Stomach smooth muscle (tissue), 2 donors: ENCODE measurements at regions not wholly inside any gene's neighbourhood (a gene's known extent, or its start where the extent isn't known, plus 50 kb on each side); places are given as distances from the start of the nearest gene placed in this dataset.

Experiments
- H3K27ac ChIP-seq: one replicate; pipeline ENCODE4 v1.7.0; 2013; ENCODE audit warnings: mild to moderate bottlenecking, low read length, inconsistent platforms
- H3K27me3 ChIP-seq, 2 donors: one replicate each; pipeline ENCODE4 v1.7.0; 2013; ENCODE audit warnings: low read length in 2 of 2; ENCODE audit not compliant: insufficient read depth in 2 of 2, control insufficient read depth in 1 of 2
- H3K36me3 ChIP-seq, 2 donors: one replicate each; pipeline ENCODE4 v1.7.0; 2013; ENCODE audit warnings: low read length in 2 of 2; ENCODE audit not compliant: control insufficient read depth in 2 of 2, insufficient read depth in 2 of 2
- H3K4me1 ChIP-seq: one replicate; pipeline ENCODE4 v1.7.0; 2013; ENCODE audit warnings: low read length; ENCODE audit not compliant: control insufficient read depth, insufficient read depth
- H3K4me3 ChIP-seq, 2 donors: one replicate each; pipeline ENCODE4 v1.7.0; 2013; ENCODE audit warnings: low read length in 2 of 2
- H3K9ac ChIP-seq, 2 donors: one replicate each; pipeline ENCODE4 v1.7.0; 2013; ENCODE audit warnings: low read length in 2 of 2, mild to moderate bottlenecking in 1 of 2
- H3K9me3 ChIP-seq, 2 donors: one replicate each; pipeline ENCODE4 v1.7.0; 2013; ENCODE audit warnings: low read length in 2 of 2; ENCODE audit not compliant: control insufficient read depth in 2 of 2
- donor health status: healthy.
- donor health status: Pancreatic carcinoma.

DNA sequence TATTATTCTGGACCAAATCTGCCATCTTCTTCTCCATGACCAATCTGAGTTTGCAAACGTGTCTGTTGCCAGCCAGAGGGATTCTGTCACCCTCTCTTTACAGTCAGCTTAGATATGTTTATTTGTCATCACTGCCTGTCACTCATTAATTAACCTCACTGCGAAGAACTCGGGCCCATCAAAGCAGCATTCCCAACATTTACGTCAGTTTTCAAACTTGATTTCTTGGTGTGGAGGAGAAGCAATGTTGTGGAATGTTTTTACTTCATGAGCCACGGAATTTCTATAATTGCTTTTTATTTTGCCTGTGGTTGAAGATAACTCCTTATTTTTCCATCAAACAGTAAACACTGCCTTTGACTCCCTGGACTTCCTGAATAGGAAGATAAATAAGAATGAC is 91.8 kb upstream of the CNKSR3 start:
- peaks cover 0 to 2% of the 10 kb centered on the region in 2 donors for H3K27me3 ChIP-seq
- no peaks in the 10 kb centered on the region for H3K36me3 ChIP-seq
- H3K9ac ChIP-seq: no peak overlapping the region
- no peak overlapping the region for H3K27ac ChIP-seq
- no peaks in the 10 kb centered on the region for H3K9me3 ChIP-seq
- no peak overlapping the region for H3K4me3 ChIP-seq
- H3K4me1 ChIP-seq: no peaks in the 10 kb centered on the region

DNA sequence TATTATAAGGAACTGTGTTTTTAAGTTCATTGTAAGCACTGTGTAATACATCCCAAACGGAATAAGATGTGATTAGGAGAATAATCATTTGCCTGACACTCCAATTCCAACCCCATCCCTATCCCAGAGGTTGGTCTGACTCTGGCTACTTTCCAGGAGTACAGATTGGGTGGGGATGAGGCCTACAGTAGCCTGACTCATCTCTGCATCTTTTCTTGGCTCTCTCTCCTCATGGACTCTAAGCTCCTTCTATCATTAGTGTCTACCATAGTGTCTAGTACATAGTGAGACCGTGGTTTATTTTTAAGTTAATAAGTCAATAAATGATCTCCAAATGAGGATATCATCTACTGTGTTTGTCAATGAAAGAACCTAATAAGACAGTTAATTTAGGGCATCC is 92.2 kb upstream of the CNKSR3 start:
- no peaks in the 10 kb centered on the region for H3K36me3 ChIP-seq
- H3K9me3 ChIP-seq: no peaks in the 10 kb centered on the region
- peaks cover 0 to 2% of the 10 kb centered on the region in 2 donors for H3K27me3 ChIP-seq
- no peak overlapping the region for H3K9ac ChIP-seq
- H3K4me1 ChIP-seq: no peaks in the 10 kb centered on the region
- H3K27ac ChIP-seq: no peak overlapping the region
- H3K4me3 ChIP-seq: no peak overlapping the region

DNA sequence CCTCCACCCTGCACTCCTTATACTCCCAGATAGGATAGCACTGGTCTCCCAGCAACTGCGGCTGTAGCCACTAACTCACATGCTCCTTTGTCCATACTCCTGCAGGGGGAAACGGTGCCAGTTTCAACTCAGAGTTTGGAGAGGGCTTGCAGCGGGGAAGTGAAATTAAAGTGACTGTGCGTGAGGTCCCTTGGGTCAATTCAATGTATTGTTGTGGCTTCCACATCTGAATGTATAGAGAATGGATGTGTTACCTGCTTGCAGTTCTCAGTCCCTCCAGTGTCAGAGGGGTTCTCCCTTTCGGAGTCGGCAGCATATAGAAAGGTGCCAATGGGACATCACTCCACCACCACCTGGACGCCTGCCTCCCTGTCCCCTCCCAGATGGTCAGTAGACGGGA is 93.6 kb upstream of the CNKSR3 start:
- Histone ChIP-seq H3K27me3 (peaks cover 0 to 2% of the 10 kb centered on the region in 2 donors), H3K4me1 (no peaks in the 10 kb centered on the region), H3K9me3 (no peaks in the 10 kb centered on the region), H3K9ac (no peak overlapping the region), H3K4me3 (no peak overlapping the region), H3K27ac (no peak overlapping the region), H3K36me3 (no peaks in the 10 kb centered on the region)

DNA sequence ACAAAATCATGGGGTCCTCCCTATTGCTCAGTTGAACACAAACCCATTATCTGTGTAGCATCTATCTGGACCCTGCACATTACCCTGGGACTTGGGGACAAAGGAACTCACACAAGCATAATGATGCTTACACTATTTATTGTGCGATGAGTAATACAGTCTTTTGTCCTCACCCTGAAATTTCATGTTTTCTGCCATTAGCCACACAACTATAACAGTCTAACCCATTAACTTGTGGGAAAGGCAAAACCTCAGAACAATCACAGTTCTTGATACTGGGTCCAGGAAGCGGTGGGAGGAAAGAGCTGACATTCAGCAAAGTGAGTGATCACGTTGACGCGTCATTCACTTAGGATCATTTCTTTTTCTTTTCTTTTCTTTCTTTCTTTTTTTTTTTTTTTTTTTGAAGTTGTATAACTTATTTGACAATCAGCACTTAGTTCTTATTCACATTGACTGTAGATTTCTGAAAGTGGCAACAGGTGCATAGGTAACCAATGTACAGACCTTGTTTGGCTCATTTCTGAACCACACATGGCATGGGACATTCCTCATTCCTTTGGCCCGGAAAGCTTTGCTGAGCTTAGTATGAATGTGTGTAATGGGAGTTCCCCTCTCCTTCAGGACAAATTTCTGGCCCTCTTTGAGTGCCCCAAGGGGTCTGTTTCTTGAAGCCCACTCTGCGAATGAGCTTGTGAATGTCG is 94.8 kb upstream of the CNKSR3 start:
- Histone ChIP-seq H3K4me3 (no peak overlapping the region), H3K9ac (no peak overlapping the region), H3K9me3 (no peaks in the 10 kb centered on the region), H3K27ac (no peak overlapping the region), H3K4me1 (no peaks in the 10 kb centered on the region), H3K36me3 (no peaks in the 10 kb centered on the region), H3K27me3 (peaks cover 0 to 2% of the 10 kb centered on the region in 2 donors)

DNA sequence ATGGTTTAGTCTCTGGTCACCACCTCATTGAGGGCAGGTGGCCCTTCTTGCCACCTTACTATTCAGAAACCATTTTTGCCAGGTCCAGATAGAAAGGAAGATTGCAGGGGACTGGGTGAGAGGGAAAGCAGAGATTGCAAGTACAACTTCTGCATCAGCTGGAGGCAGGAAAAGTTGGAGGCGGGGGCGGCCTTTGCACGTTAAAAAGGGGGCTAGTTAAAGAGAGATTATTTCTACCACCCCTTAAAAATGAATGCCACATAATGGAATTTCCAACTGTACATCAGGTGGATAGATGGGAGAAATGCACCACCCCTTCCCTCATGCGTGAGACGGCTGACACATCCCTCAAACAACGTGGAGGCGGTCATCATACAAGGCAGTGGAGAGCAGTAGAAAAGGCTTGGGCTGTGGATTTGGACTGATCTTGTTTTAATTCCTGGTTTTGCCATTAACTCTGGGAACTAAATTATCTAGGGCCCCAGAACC is 95.4 kb upstream of the CNKSR3 start:
- no peaks in the 10 kb centered on the region for H3K4me1 ChIP-seq
- H3K36me3 ChIP-seq: no peaks in the 10 kb centered on the region
- H3K9ac ChIP-seq: no peak overlapping the region
- no peak overlapping the region for H3K4me3 ChIP-seq
- H3K27me3 ChIP-seq: peaks cover 0 to 2% of the 10 kb centered on the region in 2 donors
- H3K9me3 ChIP-seq: no peaks in the 10 kb centered on the region
- no peak overlapping the region for H3K27ac ChIP-seq

DNA sequence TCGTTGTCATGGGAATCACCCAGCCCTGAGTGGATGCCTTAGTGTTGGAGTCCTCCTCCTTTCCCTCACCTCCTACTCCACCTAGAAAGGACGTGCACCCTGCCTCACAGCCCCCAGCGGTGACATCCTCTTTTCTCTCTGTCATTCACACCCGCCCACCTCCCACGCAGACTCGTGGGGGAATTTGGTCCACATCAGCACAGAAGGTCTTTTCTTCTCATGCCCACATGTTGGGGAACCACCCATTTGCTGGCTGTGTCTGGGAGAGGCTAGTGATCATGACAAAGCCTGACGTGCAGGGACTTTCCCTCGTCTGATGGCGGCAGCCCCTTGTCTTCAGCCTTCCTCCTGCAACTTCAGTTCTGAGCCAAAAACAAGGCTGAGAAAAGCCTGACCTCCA is 96.0 kb upstream of the CNKSR3 start:
- Histone ChIP-seq H3K9ac (no peak overlapping the region), H3K27me3 (peaks cover 0 to 2% of the 10 kb centered on the region in 2 donors), H3K4me3 (no peak overlapping the region), H3K4me1 (no peaks in the 10 kb centered on the region), H3K27ac (no peak overlapping the region), H3K36me3 (no peaks in the 10 kb centered on the region), H3K9me3 (no peaks in the 10 kb centered on the region)

DNA sequence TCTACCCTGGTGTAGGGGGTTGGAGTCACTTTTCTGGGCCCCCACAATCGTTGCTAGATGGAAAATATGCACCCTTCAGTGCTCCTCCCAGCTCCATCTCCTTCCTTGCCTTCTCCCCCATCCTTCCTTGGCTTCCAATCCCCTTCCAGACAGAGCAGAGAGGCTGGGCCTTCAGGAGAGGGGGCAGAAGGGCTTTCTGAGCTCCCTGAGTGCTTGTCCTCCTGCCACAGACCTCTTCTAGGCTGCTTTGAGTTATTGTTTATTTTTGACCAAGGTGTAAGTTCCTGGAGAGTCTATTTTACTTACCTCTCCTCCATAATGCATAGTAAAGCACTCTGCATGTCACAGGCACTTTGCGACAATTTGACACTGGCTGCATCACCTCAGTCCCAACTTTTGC is 96.4 kb upstream of the CNKSR3 start:
- no peak overlapping the region for H3K9ac ChIP-seq
- H3K36me3 ChIP-seq: no peaks in the 10 kb centered on the region
- H3K27ac ChIP-seq: no peak overlapping the region
- no peaks in the 10 kb centered on the region for H3K4me1 ChIP-seq
- peaks cover 0 to 2% of the 10 kb centered on the region in 2 donors for H3K27me3 ChIP-seq
- H3K9me3 ChIP-seq: no peaks in the 10 kb centered on the region
- H3K4me3 ChIP-seq: no peak overlapping the region

DNA sequence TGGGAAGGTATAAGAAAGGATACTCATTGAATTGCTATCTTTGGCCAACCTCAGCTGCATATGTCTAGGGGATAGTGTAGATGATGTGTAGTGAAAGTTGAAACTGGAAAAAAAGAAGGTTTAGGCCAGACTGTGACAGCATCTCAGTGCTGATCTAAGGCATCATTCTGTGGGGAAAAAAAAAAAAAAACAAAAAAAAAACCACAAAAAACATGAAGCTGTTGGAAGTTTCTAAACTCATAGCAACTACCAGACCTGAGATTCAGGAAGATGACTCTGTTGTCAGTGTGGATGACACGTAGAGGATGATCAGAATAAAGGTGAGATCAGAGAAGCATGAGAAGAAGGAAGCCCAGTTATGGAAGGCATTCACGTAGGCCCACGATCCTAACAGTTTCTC is 100.8 kb upstream of the CNKSR3 start:
- no peak overlapping the region for H3K9ac ChIP-seq
- no peaks in the 10 kb centered on the region for H3K36me3 ChIP-seq
- no peaks in the 10 kb centered on the region for H3K4me1 ChIP-seq
- no peak overlapping the region for H3K4me3 ChIP-seq
- no peak overlapping the region for H3K27ac ChIP-seq
- H3K9me3 ChIP-seq: no peaks in the 10 kb centered on the region
- H3K27me3 ChIP-seq: peaks cover 0 to 2% of the 10 kb centered on the region in 2 donors

DNA sequence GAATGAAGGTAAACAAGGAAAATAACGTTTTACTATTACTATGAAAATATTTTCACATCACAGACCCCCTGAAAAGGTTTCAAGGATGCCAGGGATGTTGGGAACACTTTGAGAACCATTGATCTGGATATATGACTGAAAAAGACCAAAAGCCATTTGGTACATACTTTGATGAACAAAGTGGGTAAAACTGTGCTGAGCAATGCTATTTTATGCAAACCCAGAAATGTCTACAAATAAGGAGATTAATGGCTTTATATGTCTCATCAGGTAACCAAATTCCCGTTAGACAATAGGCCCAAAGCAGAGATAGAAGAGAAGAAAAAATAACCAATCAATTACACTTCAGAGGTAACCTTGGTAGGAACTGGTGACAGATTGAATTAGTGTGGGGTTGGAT is 101.4 kb upstream of the CNKSR3 start:
- Histone ChIP-seq H3K27me3 (no peaks in the 10 kb centered on the region), H3K4me1 (no peaks in the 10 kb centered on the region), H3K9me3 (no peaks in the 10 kb centered on the region), H3K9ac (no peak overlapping the region), H3K27ac (no peak overlapping the region), H3K4me3 (no peak overlapping the region), H3K36me3 (no peaks in the 10 kb centered on the region)

DNA sequence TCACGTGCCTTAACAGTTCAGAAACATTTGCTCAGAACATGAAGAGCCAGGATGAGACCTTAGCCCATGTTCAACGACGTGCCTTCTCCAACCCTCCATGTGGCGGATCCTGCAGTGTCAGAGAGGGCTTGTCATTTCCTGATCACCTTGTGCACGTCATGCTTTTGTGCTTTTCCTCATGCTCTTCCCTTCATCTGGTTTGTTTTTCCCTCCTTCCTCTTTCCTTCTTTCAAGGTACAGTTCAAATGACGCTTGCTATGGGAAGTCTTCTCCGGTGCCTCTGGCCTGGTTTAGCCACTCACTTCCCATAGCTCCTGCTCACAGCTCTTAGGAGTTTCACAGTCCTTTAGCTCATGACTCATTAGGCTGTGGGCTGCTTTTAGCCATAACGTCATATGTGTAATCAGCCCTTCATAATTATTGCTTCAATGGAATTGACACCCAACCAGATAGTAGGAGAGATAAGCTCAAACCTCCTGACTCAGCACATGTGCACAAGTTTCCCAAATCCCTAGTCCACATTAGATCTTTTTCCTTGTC is 102.7 kb upstream of the CNKSR3 start:
- Histone ChIP-seq H3K4me3 (no peak overlapping the region), H3K4me1 (no peaks in the 10 kb centered on the region), H3K27ac (no peak overlapping the region), H3K9me3 (no peaks in the 10 kb centered on the region), H3K9ac (no peak overlapping the region), H3K27me3 (no peaks in the 10 kb centered on the region), H3K36me3 (no peaks in the 10 kb centered on the region)

DNA sequence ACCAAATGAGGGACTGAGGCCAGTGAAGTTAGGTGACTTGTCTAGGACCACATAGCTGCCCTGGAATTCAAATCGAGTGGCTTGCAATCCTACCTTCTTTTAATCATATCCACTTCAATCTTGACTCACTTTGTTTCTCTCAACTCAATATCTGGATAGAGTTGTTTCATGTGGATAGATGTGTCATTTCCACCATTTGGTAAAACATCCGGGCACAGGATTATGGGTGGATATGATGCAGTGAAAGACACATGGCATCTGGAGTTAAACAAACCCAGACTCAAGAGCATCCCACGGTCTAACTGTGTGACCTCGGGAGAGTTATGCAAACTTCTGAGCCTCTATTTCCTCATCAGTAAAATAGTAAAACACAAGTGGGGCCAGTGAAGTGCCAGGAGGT is 103.6 kb upstream of the CNKSR3 start:
- H3K4me1 ChIP-seq: no peaks in the 10 kb centered on the region
- H3K9me3 ChIP-seq: no peaks in the 10 kb centered on the region
- no peak overlapping the region for H3K9ac ChIP-seq
- H3K4me3 ChIP-seq: no peak overlapping the region
- no peaks in the 10 kb centered on the region for H3K27me3 ChIP-seq
- no peak overlapping the region for H3K27ac ChIP-seq
- no peaks in the 10 kb centered on the region for H3K36me3 ChIP-seq
